Right lobe of liver (tissue), 6 donors: ENCODE measurements at regions not wholly inside any gene's neighbourhood (a gene's known extent, or its start where the extent isn't known, plus 50 kb on each side); places are given as distances from the start of the nearest gene placed in this dataset.
A peak's percentile ranks its signal among the peaks of the same experiment; 100 is the strongest.

Experiments used
- ATAC-seq, 4 donors: fragments of 200-7000 bp; cut with Tn5 transposase; one replicate each; pipeline ENCODE4 v1.9.1; 2020; ENCODE audit warnings: mild to moderate bottlenecking in 4 of 4, moderate library complexity in 4 of 4
- DNase-seq, 3 donors: peaks; one replicate each; pipeline ENCODE4 v3.0.0-alpha.2; 2020
- H3K27ac ChIP-seq, 3 donors: fragments of 200-600 bp; one replicate each; pipeline ENCODE4 v1.8.0; 2022
- H3K27me3 ChIP-seq, 2 donors: fragments of 200-600 bp; one replicate each; pipeline ENCODE4 v1.8.0; 2022
- H3K36me3 ChIP-seq, 4 donors: fragments of 200-600 bp; sonication (generic) in 1 of 4; one replicate each; pipeline versions ENCODE4 v1.5.1 to v1.8.0; 2017 to 2022; ENCODE audit warnings: control low read depth in 1 of 4
- H3K4me1 ChIP-seq, 4 donors: fragments of 200-600 bp; sonication (generic) in 1 of 4; one replicate each; pipeline versions ENCODE4 v1.5.1 to v1.8.0; 2017 to 2022; ENCODE audit warnings: control low read depth in 1 of 4
- H3K4me3 ChIP-seq, 3 donors: fragments of 200-600 bp; one replicate each; pipeline ENCODE4 v1.8.0; 2022
- H3K9me3 ChIP-seq, 4 donors: fragments of 200-600 bp; sonication (generic) in 1 of 4; one replicate each; pipeline versions ENCODE4 v1.5.1 to v1.8.0; 2017 to 2022; ENCODE audit warnings: control low read depth in 1 of 4
- CTCF ChIP-seq, 4 donors: fragments of 200-600 bp in 3 of 4; fragments of 450-650 bp in 1 of 4; IDR thresholded peaks; one replicate each; pipeline versions ENCODE4 v1.5.1 to v1.8.0; 2016 to 2022; ENCODE audit warnings: antibody characterized with exemption in 4 of 4, mild to moderate bottlenecking in 2 of 4
- POLR2A ChIP-seq: fragments of 450-650 bp; IDR thresholded peaks from one replicate; pipeline ENCODE4 v1.6.1; 2017; ENCODE audit warnings: antibody characterized with exemption, mild to moderate bottlenecking
- WGBS: methylation state at CpG from one replicate; pipeline ENCODE4 v1.1.6; 2018; ENCODE audit warnings: low coverage, low lambda C conversion rate; ENCODE audit not compliant: insufficient coverage; ENCODE audit errors: missing lambda C conversion rate; 5-methylcytosine and 5-hydroxymethylcytosine counted together
- intact Hi-C, 2 donors: fragments of 100-400 bp; cut with DNase I; formaldehyde crosslinking; loops; one replicate each; pipeline versions ENCODE4 v1.11.2 to v1.14.1; 2022
- donor health status: DM: no; HTN: yes; CAD: no.
- donor health status: DM: no; HTN: no; CAD: no.
- donor health status: DM: no; HTN: no; CAD: no.
- donor health status: DM: no; HTN: yes; CAD: no.
- donor health status: DM: no; HTN: yes; CAD: no.

- ATAC-seq (peak; percentile 94 to 99 (median 97)), DNase-seq (no peak)
- TF ChIP-seq CTCF (IDR thresholded peaks at IDR 0.05) (no peak), POLR2A (no peak)
- H3K9me3 ChIP-seq, result no peaks in the 10 kb centered on the region
- H3K27ac ChIP-seq, result peak overlapping the region in 2 of 3 donors; percentile 57 to 78
- intact Hi-C loops, result no loop called here
- no peak overlapping the region for H3K4me3 ChIP-seq
- no peaks in the 10 kb centered on the region for H3K36me3 ChIP-seq
- H3K27me3 ChIP-seq, result no peaks in the 10 kb centered on the region
- 24% methylated on average over 4 of the region's 4 CpGs for WGBS
- H3K4me1 ChIP-seq, result peaks cover 0 to 22% (median 6%) of the 10 kb centered on the region in 4 donors
Measured at GRCh38 chr11:29321293-29322132, 695.3 kb downstream of the KCNA4 start.

- H3K36me3 ChIP-seq, result no peaks in the 10 kb centered on the region
- ATAC-seq, result no peak
- peaks cover 0 to 22% (median 6%) of the 10 kb centered on the region in 4 donors for H3K4me1 ChIP-seq
- H3K9me3 ChIP-seq, result no peaks in the 10 kb centered on the region
- WGBS, result 9% methylated on average over 1 of the region's 2 CpGs
- TF ChIP-seq POLR2A, result no peak
- no peak for TF ChIP-seq CTCF (IDR thresholded peaks at IDR 0.05)
- DNase-seq, result no peak
- H3K27ac ChIP-seq, result no peak overlapping the region
- no peak overlapping the region for H3K4me3 ChIP-seq
- intact Hi-C loops, result no loop called here
- H3K27me3 ChIP-seq, result no peaks in the 10 kb centered on the region
Measured at GRCh38 chr11:29320196-29320595, 696.6 kb downstream of the KCNA4 start.

GRCh38 chr11:29319210-29319609 is 697.6 kb downstream of the KCNA4 start:
- ATAC-seq (no peak), DNase-seq (no peak)
- Histone ChIP-seq H3K36me3 (no peaks in the 10 kb centered on the region), H3K9me3 (no peaks in the 10 kb centered on the region), H3K4me3 (no peak overlapping the region), H3K27me3 (no peaks in the 10 kb centered on the region), H3K4me1 (peaks cover 0 to 22% (median 6%) of the 10 kb centered on the region in 4 donors), H3K27ac (no peak overlapping the region)
- intact Hi-C loops, result no loop called here
- 87% methylated on average over 1 of the region's 1 CpG for WGBS
- no peak for TF ChIP-seq CTCF (IDR thresholded peaks at IDR 0.05)
- no peak for TF ChIP-seq POLR2A

- TF ChIP-seq CTCF (IDR thresholded peaks at IDR 0.05), result no peak
- no peak for TF ChIP-seq POLR2A
- intact Hi-C loops, result no loop called here
- H3K9me3 ChIP-seq, result no peaks in the 10 kb centered on the region
- H3K27me3 ChIP-seq, result no peaks in the 10 kb centered on the region
- 54% methylated on average over 3 of the region's 3 CpGs for WGBS
- ATAC-seq (no peak), DNase-seq (no peak)
- H3K36me3 ChIP-seq, result no peaks in the 10 kb centered on the region
- no peak overlapping the region for H3K4me3 ChIP-seq
- H3K27ac ChIP-seq, result no peak overlapping the region
- H3K4me1 ChIP-seq, result peaks cover 0 to 22% (median 6%) of the 10 kb centered on the region in 4 donors
Measured at GRCh38 chr11:29318134-29318845, 698.5 kb downstream of the KCNA4 start.
